ENCODE measurements at regions not wholly inside any gene's neighbourhood (a gene's known extent, or its start where the extent isn't known, plus 50 kb on each side); places are given as distances from the start of the nearest gene placed in this dataset.
"Not testable (repeated sequence)": the region's sequence is repeated elsewhere in the genome, so short reads cannot be mapped to it uniquely, and the experiment has no call there.

GRCh38 chr15:20594219-20594618 lies 52.6 kb upstream of the GOLGA6L6 start:
- not testable (repeated sequence) for TF ChIP-seq CTCF (IDR thresholded peaks at IDR 0.05); POLR2AphosphoS5 (IDR thresholded peaks at IDR 0.05); EP300 (IDR thresholded peaks at IDR 0.05); POLR2A (IDR thresholded peaks at IDR 0.05; ENCODE audit: low read depth)
